Mammary epithelial cell (primary cell): ENCODE measurements at regions not wholly inside any gene's neighbourhood (a gene's known extent, or its start where the extent isn't known, plus 50 kb on each side); places are given as distances from the start of the nearest gene placed in this dataset.

ENCODE experiments used
- EZH2 ChIP-seq: IDR thresholded peaks from 2 replicates; pipeline ENCODE4 v1.6.1; 2012; ENCODE audit warnings: low read length, inconsistent platforms, borderline replicate concordance
- TF ChIP-seq, protein P1 (sequence below), 2 donors: IDR thresholded peaks in 1 of 2; conservative IDR thresholded peaks in 1 of 2; 2 replicates each; pipeline ENCODE4 v1.5.1; 2011 to 2012; ENCODE audit warnings: inconsistent platforms in 2 of 2, low read length in 2 of 2, mild to moderate bottlenecking in 2 of 2, control low read depth in 1 of 2, low read depth in 1 of 2; ENCODE audit not compliant: insufficient read depth in 1 of 2; ENCODE audit errors: extremely low read depth in 1 of 2

DNA sequence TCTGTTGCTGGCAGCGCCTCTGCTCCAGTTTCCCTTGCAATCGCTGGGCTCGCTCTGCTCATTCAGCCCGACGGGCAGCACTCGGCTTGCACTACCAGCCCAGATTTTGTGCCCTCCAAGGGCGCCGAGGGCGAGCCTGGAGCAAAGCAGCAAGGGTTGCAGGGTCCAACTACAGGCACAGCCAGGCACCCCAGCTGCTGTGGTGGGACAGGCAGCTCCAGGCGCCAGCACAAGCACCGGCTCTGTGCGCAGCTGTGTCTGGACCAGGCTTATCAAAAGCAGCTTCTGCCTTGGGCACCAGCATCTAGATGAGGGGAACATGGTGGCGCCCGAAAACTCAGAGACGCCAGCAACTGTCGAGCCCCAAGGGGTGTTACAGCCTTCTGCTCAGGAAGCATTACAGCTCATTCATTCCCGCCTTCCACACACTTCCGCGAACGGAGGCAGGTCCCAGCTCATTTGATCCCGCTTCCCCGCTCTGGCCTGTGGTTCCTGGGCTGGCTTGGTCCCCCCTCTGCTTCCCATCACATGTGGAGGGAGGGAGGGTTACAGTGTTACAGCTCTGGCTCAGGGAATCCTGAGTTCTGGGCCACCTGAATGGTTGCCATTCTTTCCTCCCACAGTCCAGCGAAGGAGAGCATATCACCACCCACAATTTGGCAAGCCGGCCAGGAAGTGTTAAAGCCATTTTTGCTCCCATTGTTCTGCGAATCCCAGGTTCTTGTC is 409.9 kb upstream of the ALCAM start:
- TF ChIP-seq, protein P1, sequence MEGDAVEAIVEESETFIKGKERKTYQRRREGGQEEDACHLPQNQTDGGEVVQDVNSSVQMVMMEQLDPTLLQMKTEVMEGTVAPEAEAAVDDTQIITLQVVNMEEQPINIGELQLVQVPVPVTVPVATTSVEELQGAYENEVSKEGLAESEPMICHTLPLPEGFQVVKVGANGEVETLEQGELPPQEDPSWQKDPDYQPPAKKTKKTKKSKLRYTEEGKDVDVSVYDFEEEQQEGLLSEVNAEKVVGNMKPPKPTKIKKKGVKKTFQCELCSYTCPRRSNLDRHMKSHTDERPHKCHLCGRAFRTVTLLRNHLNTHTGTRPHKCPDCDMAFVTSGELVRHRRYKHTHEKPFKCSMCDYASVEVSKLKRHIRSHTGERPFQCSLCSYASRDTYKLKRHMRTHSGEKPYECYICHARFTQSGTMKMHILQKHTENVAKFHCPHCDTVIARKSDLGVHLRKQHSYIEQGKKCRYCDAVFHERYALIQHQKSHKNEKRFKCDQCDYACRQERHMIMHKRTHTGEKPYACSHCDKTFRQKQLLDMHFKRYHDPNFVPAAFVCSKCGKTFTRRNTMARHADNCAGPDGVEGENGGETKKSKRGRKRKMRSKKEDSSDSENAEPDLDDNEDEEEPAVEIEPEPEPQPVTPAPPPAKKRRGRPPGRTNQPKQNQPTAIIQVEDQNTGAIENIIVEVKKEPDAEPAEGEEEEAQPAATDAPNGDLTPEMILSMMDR (conservative IDR thresholded peaks at IDR 0.05 in 1 of 2, IDR thresholded peaks at IDR 0.05 in 1 of 2; ENCODE audit: extremely low read depth in 1 of 2, insufficient read depth in 1 of 2, low read depth in 1 of 2, low read length in 2 of 2): no peak
- TF ChIP-seq EZH2: no peak
